Liver (tissue), 8 donors: ENCODE measurements at regions not wholly inside any gene's neighbourhood (a gene's known extent, or its start where the extent isn't known, plus 50 kb on each side); places are given as distances from the start of the nearest gene placed in this dataset.

Experiments
- DNase-seq: peaks from one replicate; pipeline ENCODE4 v3.0.0-alpha.2; 2017; ENCODE audit warnings: low spot score
- H3K27ac ChIP-seq, 2 donors: one replicate each; pipeline ENCODE4 v1.7.0; 2013; ENCODE audit warnings: inconsistent platforms in 2 of 2, low read length in 2 of 2, control low read depth in 1 of 2, low read depth in 1 of 2, mild to moderate bottlenecking in 1 of 2
- H3K27me3 ChIP-seq, 4 donors: one replicate each; pipeline versions ENCODE4 v1.6.1 to v1.7.0; 2013; ENCODE audit warnings: low read length in 3 of 4, inconsistent platforms in 1 of 4, mild to moderate bottlenecking in 1 of 4, moderate library complexity in 1 of 4; ENCODE audit not compliant: control insufficient read depth in 4 of 4, insufficient read depth in 4 of 4
- H3K36me3 ChIP-seq, 4 donors: one replicate each; pipeline versions ENCODE4 v1.6.1 to v1.7.0; 2013; ENCODE audit warnings: low read length in 3 of 4, mild to moderate bottlenecking in 3 of 4, low read depth in 1 of 4, moderate library complexity in 1 of 4; ENCODE audit not compliant: control insufficient read depth in 4 of 4, insufficient read depth in 3 of 4
- H3K4me1 ChIP-seq, 4 donors: one replicate each; pipeline versions ENCODE4 v1.6.1 to v1.7.0; 2013; ENCODE audit warnings: low read length in 3 of 4, mild to moderate bottlenecking in 3 of 4, moderate library complexity in 1 of 4; ENCODE audit not compliant: control insufficient read depth in 4 of 4, insufficient read depth in 4 of 4
- H3K4me3 ChIP-seq, 3 donors: one replicate each; pipeline versions ENCODE4 v1.6.1 to v1.7.0; 2013; ENCODE audit warnings: low read length in 3 of 3, control low read depth in 1 of 3, low read depth in 1 of 3, mild to moderate bottlenecking in 1 of 3
- H3K9ac ChIP-seq, 2 donors: one replicate each; pipeline ENCODE4 v1.7.0; 2013; ENCODE audit warnings: low read length in 2 of 2, mild to moderate bottlenecking in 2 of 2, moderate library complexity in 2 of 2, control low read depth in 1 of 2, low read depth in 1 of 2
- H3K9me3 ChIP-seq, 4 donors: one replicate each; pipeline versions ENCODE4 v1.6.1 to v1.7.0; 2013; ENCODE audit warnings: low read length in 3 of 4; ENCODE audit not compliant: control insufficient read depth in 4 of 4
- EGR1 ChIP-seq, 2 donors: IDR thresholded peaks; 2 replicates each; pipeline ENCODE4 v1.6.1; 2016 to 2018; ENCODE audit warnings: antibody characterized with exemption in 2 of 2, low read depth in 2 of 2
- FOXA1 ChIP-seq: IDR thresholded peaks from 2 replicates; pipeline ENCODE4 v1.6.1; 2016; ENCODE audit warnings: antibody characterized with exemption
- GABPA ChIP-seq, 2 donors: IDR thresholded peaks in 1 of 2; conservative IDR thresholded peaks in 1 of 2; 2 replicates each; pipeline ENCODE4 v1.6.1; 2016; ENCODE audit warnings: antibody characterized with exemption in 2 of 2, mild to moderate bottlenecking in 1 of 2, moderate library complexity in 1 of 2
- HNF4A ChIP-seq, 2 donors: conservative IDR thresholded peaks; 2 replicates each; pipeline ENCODE4 v1.6.1; 2016; ENCODE audit warnings: antibody characterized with exemption in 2 of 2, mild to moderate bottlenecking in 2 of 2
- HNF4G ChIP-seq: IDR thresholded peaks from 2 replicates; pipeline ENCODE4 v1.6.1; 2016; ENCODE audit warnings: antibody characterized with exemption
- JUND ChIP-seq, 2 donors: IDR thresholded peaks; 2 replicates each; pipeline ENCODE4 v1.6.1; 2016; ENCODE audit warnings: antibody characterized with exemption in 2 of 2
- NR2F2 ChIP-seq: IDR thresholded peaks from 2 replicates; pipeline ENCODE4 v1.6.1; 2016; ENCODE audit warnings: antibody characterized with exemption
- RAD21 ChIP-seq, 2 donors: IDR thresholded peaks; 2 replicates each; pipeline ENCODE4 v1.6.1; 2016; ENCODE audit warnings: antibody characterized with exemption in 2 of 2, mild to moderate bottlenecking in 2 of 2
- RXRA ChIP-seq, 2 donors: IDR thresholded peaks; 2 replicates each; pipeline ENCODE4 v1.6.1; 2017 to 2018; ENCODE audit warnings: antibody characterized with exemption in 2 of 2, mild to moderate bottlenecking in 1 of 2
- TAF1 ChIP-seq: conservative IDR thresholded peaks from 2 replicates; pipeline ENCODE4 v1.6.1; 2016; ENCODE audit warnings: antibody characterized with exemption, mild to moderate bottlenecking
- YY1 ChIP-seq: IDR thresholded peaks from 2 replicates; pipeline ENCODE4 v1.6.1; 2016; ENCODE audit warnings: antibody characterized with exemption, mild to moderate bottlenecking
- WGBS: extraction: QIAGEN DNeasy Blood & Tissue Kit; methylation state at CpG from one replicate; pipeline ENCODE4 v1.1.7; 2013; 5-methylcytosine and 5-hydroxymethylcytosine counted together
- TF ChIP-seq, protein P1 (sequence below): IDR thresholded peaks from 2 replicates; pipeline ENCODE4 v1.6.1; 2016; ENCODE audit warnings: antibody characterized with exemption
- TF ChIP-seq, protein P2 (sequence below): fragments of 150-350 bp; IDR thresholded peaks from 2 replicates; pipeline ENCODE4 v1.5.1; 2017; ENCODE audit warnings: improper control_type of control experiment, low read depth, low read length; ENCODE audit not compliant: missing input control
- TF ChIP-seq, protein P3 (sequence below): IDR thresholded peaks from 2 replicates; pipeline ENCODE4 v1.6.1; 2016; ENCODE audit warnings: antibody characterized with exemption
- TF ChIP-seq, protein P4 (sequence below): IDR thresholded peaks from 2 replicates; pipeline ENCODE4 v1.6.1; 2016; ENCODE audit warnings: antibody characterized with exemption
- TF ChIP-seq, protein P5 (sequence below): IDR thresholded peaks from 2 replicates; pipeline ENCODE4 v1.6.1; 2016; ENCODE audit warnings: antibody characterized with exemption, mild to moderate bottlenecking
- donor health status: healthy.
- donor health status: healthy.
- donor health status: healthy.
- donor health status: healthy.
- donor health status: healthy.

DNA sequence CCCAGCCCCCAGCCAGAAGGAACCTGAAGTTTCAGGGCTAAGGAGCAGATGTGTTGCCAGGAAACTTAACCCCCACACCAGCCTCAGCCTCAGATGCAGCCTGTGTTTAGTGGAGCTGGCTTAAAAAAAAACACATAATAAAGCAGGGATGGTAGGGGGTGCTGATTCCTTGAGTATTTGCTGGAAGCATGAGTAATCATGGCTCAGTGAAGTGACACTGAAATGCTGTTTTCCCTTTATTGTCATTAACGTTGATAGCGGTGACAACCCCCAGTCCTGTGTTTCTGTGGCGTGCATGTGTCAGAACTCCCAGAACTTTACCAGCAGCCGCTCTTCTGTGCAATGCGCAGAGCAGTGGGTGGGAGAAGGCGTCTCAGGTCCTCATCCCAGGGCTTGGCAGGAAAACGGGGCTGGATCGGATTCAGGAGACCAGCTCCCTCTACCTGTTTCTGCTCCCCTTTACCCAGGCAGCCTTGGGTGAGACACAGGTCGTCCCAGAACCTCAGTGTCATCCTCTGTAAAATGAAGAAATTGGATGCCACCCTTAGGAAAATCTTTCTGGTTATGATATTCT, 1282.1 kb downstream of the TBC1D22A start:
- DNase-seq, result no peak

More for the DNA sequence above, 1282.1 kb downstream of the TBC1D22A start:
- Histone ChIP-seq H3K9me3 (no peaks in the 10 kb centered on the region), H3K4me3 (no peak overlapping the region), H3K27ac (no peak overlapping the region), H3K27me3 (peaks cover 0 to 7% (median 2%) of the 10 kb centered on the region in 4 donors), H3K9ac (no peak overlapping the region), H3K4me1 (no peaks in the 10 kb centered on the region), H3K36me3 (no peaks in the 10 kb centered on the region)
- TF ChIP-seq HNF4A (conservative IDR thresholded peaks at IDR 0.05) (no peak), RAD21 (IDR thresholded peaks at IDR 0.05) (no peak), EGR1 (IDR thresholded peaks at IDR 0.05; ENCODE audit: low read depth in 2 of 2) (no peak), GABPA (IDR thresholded peaks at IDR 0.05 in 1 of 2, conservative IDR thresholded peaks at IDR 0.05 in 1 of 2) (no peak), JUND (IDR thresholded peaks at IDR 0.05) (no peak), YY1 (no peak), FOXA1 (no peak), NR2F2 (no peak), HNF4G (no peak), TAF1 (no peak), RXRA (IDR thresholded peaks at IDR 0.05) (no peak)
- TF ChIP-seq, protein P1, sequence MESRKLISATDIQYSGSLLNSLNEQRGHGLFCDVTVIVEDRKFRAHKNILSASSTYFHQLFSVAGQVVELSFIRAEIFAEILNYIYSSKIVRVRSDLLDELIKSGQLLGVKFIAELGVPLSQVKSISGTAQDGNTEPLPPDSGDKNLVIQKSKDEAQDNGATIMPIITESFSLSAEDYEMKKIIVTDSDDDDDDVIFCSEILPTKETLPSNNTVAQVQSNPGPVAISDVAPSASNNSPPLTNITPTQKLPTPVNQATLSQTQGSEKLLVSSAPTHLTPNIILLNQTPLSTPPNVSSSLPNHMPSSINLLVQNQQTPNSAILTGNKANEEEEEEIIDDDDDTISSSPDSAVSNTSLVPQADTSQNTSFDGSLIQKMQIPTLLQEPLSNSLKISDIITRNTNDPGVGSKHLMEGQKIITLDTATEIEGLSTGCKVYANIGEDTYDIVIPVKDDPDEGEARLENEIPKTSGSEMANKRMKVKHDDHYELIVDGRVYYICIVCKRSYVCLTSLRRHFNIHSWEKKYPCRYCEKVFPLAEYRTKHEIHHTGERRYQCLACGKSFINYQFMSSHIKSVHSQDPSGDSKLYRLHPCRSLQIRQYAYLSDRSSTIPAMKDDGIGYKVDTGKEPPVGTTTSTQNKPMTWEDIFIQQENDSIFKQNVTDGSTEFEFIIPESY, result no peak
- TF ChIP-seq, protein P2, sequence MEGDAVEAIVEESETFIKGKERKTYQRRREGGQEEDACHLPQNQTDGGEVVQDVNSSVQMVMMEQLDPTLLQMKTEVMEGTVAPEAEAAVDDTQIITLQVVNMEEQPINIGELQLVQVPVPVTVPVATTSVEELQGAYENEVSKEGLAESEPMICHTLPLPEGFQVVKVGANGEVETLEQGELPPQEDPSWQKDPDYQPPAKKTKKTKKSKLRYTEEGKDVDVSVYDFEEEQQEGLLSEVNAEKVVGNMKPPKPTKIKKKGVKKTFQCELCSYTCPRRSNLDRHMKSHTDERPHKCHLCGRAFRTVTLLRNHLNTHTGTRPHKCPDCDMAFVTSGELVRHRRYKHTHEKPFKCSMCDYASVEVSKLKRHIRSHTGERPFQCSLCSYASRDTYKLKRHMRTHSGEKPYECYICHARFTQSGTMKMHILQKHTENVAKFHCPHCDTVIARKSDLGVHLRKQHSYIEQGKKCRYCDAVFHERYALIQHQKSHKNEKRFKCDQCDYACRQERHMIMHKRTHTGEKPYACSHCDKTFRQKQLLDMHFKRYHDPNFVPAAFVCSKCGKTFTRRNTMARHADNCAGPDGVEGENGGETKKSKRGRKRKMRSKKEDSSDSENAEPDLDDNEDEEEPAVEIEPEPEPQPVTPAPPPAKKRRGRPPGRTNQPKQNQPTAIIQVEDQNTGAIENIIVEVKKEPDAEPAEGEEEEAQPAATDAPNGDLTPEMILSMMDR, result no peak
- TF ChIP-seq, protein P3, sequence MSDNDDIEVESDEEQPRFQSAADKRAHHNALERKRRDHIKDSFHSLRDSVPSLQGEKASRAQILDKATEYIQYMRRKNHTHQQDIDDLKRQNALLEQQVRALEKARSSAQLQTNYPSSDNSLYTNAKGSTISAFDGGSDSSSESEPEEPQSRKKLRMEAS, result no peak
- TF ChIP-seq, protein P4, sequence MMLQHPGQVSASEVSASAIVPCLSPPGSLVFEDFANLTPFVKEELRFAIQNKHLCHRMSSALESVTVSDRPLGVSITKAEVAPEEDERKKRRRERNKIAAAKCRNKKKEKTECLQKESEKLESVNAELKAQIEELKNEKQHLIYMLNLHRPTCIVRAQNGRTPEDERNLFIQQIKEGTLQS, result no peak
- TF ChIP-seq, protein P5, sequence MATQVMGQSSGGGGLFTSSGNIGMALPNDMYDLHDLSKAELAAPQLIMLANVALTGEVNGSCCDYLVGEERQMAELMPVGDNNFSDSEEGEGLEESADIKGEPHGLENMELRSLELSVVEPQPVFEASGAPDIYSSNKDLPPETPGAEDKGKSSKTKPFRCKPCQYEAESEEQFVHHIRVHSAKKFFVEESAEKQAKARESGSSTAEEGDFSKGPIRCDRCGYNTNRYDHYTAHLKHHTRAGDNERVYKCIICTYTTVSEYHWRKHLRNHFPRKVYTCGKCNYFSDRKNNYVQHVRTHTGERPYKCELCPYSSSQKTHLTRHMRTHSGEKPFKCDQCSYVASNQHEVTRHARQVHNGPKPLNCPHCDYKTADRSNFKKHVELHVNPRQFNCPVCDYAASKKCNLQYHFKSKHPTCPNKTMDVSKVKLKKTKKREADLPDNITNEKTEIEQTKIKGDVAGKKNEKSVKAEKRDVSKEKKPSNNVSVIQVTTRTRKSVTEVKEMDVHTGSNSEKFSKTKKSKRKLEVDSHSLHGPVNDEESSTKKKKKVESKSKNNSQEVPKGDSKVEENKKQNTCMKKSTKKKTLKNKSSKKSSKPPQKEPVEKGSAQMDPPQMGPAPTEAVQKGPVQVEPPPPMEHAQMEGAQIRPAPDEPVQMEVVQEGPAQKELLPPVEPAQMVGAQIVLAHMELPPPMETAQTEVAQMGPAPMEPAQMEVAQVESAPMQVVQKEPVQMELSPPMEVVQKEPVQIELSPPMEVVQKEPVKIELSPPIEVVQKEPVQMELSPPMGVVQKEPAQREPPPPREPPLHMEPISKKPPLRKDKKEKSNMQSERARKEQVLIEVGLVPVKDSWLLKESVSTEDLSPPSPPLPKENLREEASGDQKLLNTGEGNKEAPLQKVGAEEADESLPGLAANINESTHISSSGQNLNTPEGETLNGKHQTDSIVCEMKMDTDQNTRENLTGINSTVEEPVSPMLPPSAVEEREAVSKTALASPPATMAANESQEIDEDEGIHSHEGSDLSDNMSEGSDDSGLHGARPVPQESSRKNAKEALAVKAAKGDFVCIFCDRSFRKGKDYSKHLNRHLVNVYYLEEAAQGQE, result no peak
- WGBS, result 60% methylated on average over 9 of the region's 9 CpGs
